HEK293 (cell line): ENCODE measurements at regions not wholly inside any gene's neighbourhood (a gene's known extent, or its start where the extent isn't known, plus 50 kb on each side); places are given as distances from the start of the nearest gene placed in this dataset.

Experiments used
- AEBP2 ChIP-seq: fragments of 450-650 bp; formaldehyde crosslinking; IDR thresholded peaks from 2 replicates; pipeline ENCODE4 v1.5.1; 2016; ENCODE audit warnings: missing biosample characterization, missing genetic modification characterization, borderline replicate concordance
- CTCF ChIP-seq: fragments of 450-650 bp; formaldehyde crosslinking; IDR thresholded peaks from 2 replicates; pipeline ENCODE4 v1.5.1; 2016; ENCODE audit warnings: missing biosample characterization, missing genetic modification characterization
- ZNF138 ChIP-seq: fragments of 450-650 bp; formaldehyde crosslinking; IDR thresholded peaks from 2 replicates; pipeline ENCODE4 v1.5.1; 2016; ENCODE audit warnings: missing biosample characterization, missing genetic modification characterization, borderline replicate concordance
- ZNF274 ChIP-seq, 2 experiments: fragments of 200-500 bp in 1 of 2; fragments of 450-650 bp in 1 of 2; sonication (Bioruptor generic) in 1 of 2; formaldehyde crosslinking in 1 of 2; IDR thresholded peaks; 2 replicates each; pipeline versions ENCODE4 v1.5.1 to v1.6.1; 2014 to 2016; ENCODE audit warnings: borderline replicate concordance in 1 of 2, inconsistent platforms in 1 of 2, low read length in 1 of 2, missing biosample characterization in 1 of 2, missing genetic modification characterization in 1 of 2
- ZNF501 ChIP-seq: fragments of 450-650 bp; formaldehyde crosslinking; IDR thresholded peaks from 2 replicates; pipeline ENCODE4 v1.5.1; 2016; ENCODE audit warnings: missing biosample characterization, missing genetic modification characterization
- ZNF639 ChIP-seq: fragments of 450-650 bp; formaldehyde crosslinking; IDR thresholded peaks from 2 replicates; pipeline ENCODE4 v1.5.1; 2016; ENCODE audit warnings: missing biosample characterization, missing genetic modification characterization
- ZNF837 ChIP-seq: fragments of 450-650 bp; formaldehyde crosslinking; IDR thresholded peaks from 2 replicates; pipeline ENCODE4 v1.5.1; 2016; ENCODE audit warnings: missing biosample characterization, missing genetic modification characterization

GRCh38 chr5:14976486-14976885, 104.9 kb upstream of the ANKH start:
- no peak for TF ChIP-seq CTCF (tag by site-specific recombination)
- TF ChIP-seq AEBP2 (tag by site-specific recombination) = no peak
- TF ChIP-seq ZNF837 = no peak
- TF ChIP-seq ZNF274 (IDR thresholded peaks at IDR 0.05; ENCODE audit: low read length) = no peak
- no peak for TF ChIP-seq ZNF274 (tag by site-specific recombination; IDR thresholded peaks at IDR 0.05; ENCODE audit: borderline replicate concordance)
- TF ChIP-seq ZNF501 (tag by site-specific recombination) = no peak
- TF ChIP-seq ZNF639 = no peak
- no peak for TF ChIP-seq ZNF138 (tag by site-specific recombination)
